Right atrium auricular region (tissue), 2 donors: ENCODE measurements at regions not wholly inside any gene's neighbourhood (a gene's known extent, or its start where the extent isn't known, plus 50 kb on each side); places are given as distances from the start of the nearest gene placed in this dataset.

Source experiments
- DNase-seq: peaks from one replicate; pipeline ENCODE4 v3.0.0-alpha.2; 2019; ENCODE audit warnings: low spot score
- H3K27ac ChIP-seq, 2 donors: fragments of 200-600 bp; sonication (generic); 1 replicate in 1 of 2; 2 replicates in 1 of 2; pipeline ENCODE4 v1.5.1; 2016 to 2019
- H3K27me3 ChIP-seq, 2 donors: fragments of 200-600 bp; sonication (generic); one replicate each; pipeline versions ENCODE4 v1.5.1 to v1.6.0; 2017 to 2019
- H3K36me3 ChIP-seq: fragments of 200-600 bp; sonication (generic); one replicate; pipeline ENCODE4 v1.5.1; 2016
- H3K4me1 ChIP-seq, 2 donors: fragments of 200-600 bp; sonication (generic); one replicate each; pipeline versions ENCODE4 v1.5.1 to v1.6.0; 2017 to 2019
- H3K4me3 ChIP-seq, 2 donors: fragments of 200-600 bp; sonication (generic); 1 replicate in 1 of 2; 2 replicates in 1 of 2; pipeline ENCODE4 v1.5.1; 2017 to 2019; ENCODE audit warnings: mild to moderate bottlenecking in 1 of 2, moderate library complexity in 1 of 2
- H3K9me3 ChIP-seq, 2 donors: fragments of 200-600 bp; sonication (generic); one replicate each; pipeline ENCODE4 v1.5.1; 2019
- CTCF ChIP-seq, 2 donors: fragments of 200-600 bp; sonication (generic); IDR thresholded peaks; one replicate each; pipeline ENCODE4 v1.5.1; 2019; ENCODE audit warnings: antibody characterized with exemption in 2 of 2

GRCh38 chrX:36583674-36584073, 424.5 kb upstream of the FAM47C start:
- Histone ChIP-seq H3K36me3 (no peaks in the 10 kb centered on the region), H3K4me1 (no peaks in the 10 kb centered on the region), H3K9me3 (no peaks in the 10 kb centered on the region), H3K27ac (no peak overlapping the region), H3K27me3 (no peaks in the 10 kb centered on the region), H3K4me3 (no peak overlapping the region)
- DNase-seq, result no peak
- no peak for TF ChIP-seq CTCF (IDR thresholded peaks at IDR 0.05)

GRCh38 chrX:36609616-36610585, 398.3 kb upstream of the FAM47C start:
- Histone ChIP-seq H3K4me3 (no peak overlapping the region), H3K4me1 (no peaks in the 10 kb centered on the region), H3K36me3 (no peaks in the 10 kb centered on the region), H3K9me3 (no peaks in the 10 kb centered on the region), H3K27me3 (no peaks in the 10 kb centered on the region), H3K27ac (no peak overlapping the region)
- no peak for TF ChIP-seq CTCF (IDR thresholded peaks at IDR 0.05)
- DNase-seq, result no peak

- no peak for TF ChIP-seq CTCF (IDR thresholded peaks at IDR 0.05)
- Histone ChIP-seq H3K36me3 (no peaks in the 10 kb centered on the region), H3K27ac (peak overlapping the region in 1 of 2 donors; percentile 25), H3K27me3 (no peaks in the 10 kb centered on the region), H3K4me3 (no peak overlapping the region), H3K4me1 (no peaks in the 10 kb centered on the region), H3K9me3 (no peaks in the 10 kb centered on the region)
- no peak for DNase-seq
Observed at GRCh38 chrX:36626898-36627297, 381.3 kb upstream of the FAM47C start.

- H3K4me1 ChIP-seq, result no peaks in the 10 kb centered on the region
- DNase-seq, result no peak
- no peaks in the 10 kb centered on the region for H3K9me3 ChIP-seq
- H3K4me3 ChIP-seq, result no peak overlapping the region
- TF ChIP-seq CTCF (IDR thresholded peaks at IDR 0.05), result no peak
- H3K27ac ChIP-seq, result no peak overlapping the region
- H3K27me3 ChIP-seq, result no peaks in the 10 kb centered on the region
- H3K36me3 ChIP-seq, result no peaks in the 10 kb centered on the region
Observed at GRCh38 chrX:36640232-36640631, 367.9 kb upstream of the FAM47C start.

- DNase-seq, result no peak
- no peak overlapping the region for H3K4me3 ChIP-seq
- no peaks in the 10 kb centered on the region for H3K4me1 ChIP-seq
- no peaks in the 10 kb centered on the region for H3K27me3 ChIP-seq
- no peak overlapping the region for H3K27ac ChIP-seq
- TF ChIP-seq CTCF (IDR thresholded peaks at IDR 0.05), result no peak
- H3K9me3 ChIP-seq, result no peaks in the 10 kb centered on the region
- no peaks in the 10 kb centered on the region for H3K36me3 ChIP-seq
Observed at GRCh38 chrX:36642052-36642451, 366.1 kb upstream of the FAM47C start.
